Upper lobe of left lung (tissue), 6 donors: ENCODE measurements at regions not wholly inside any gene's neighbourhood (a gene's known extent, or its start where the extent isn't known, plus 50 kb on each side); places are given as distances from the start of the nearest gene placed in this dataset.

Experiments used
- ATAC-seq, 2 donors: fragments of 200-7000 bp; cut with Tn5 transposase; one replicate each; pipeline ENCODE4 v1.9.1; 2022; ENCODE audit warnings: mild to moderate bottlenecking in 2 of 2, moderate library complexity in 2 of 2; ENCODE audit not compliant: low FRiP score in 2 of 2
- DNase-seq, 2 donors: peaks; one replicate each; pipeline ENCODE4 v3.0.0-alpha.2; 2019 to 2020
- H3K27ac ChIP-seq, 4 donors: fragments of 200-600 bp; sonication (generic); one replicate each; pipeline ENCODE4 v1.5.1; 2016 to 2019
- H3K27me3 ChIP-seq, 4 donors: fragments of 200-600 bp; sonication (generic); one replicate each; pipeline ENCODE4 v1.5.1; 2017 to 2019
- H3K36me3 ChIP-seq, 4 donors: fragments of 200-600 bp; sonication (generic); one replicate each; pipeline ENCODE4 v1.5.1; 2016 to 2019
- H3K4me1 ChIP-seq, 4 donors: fragments of 200-600 bp; sonication (generic); one replicate each; pipeline ENCODE4 v1.5.1; 2018 to 2019
- H3K4me3 ChIP-seq, 4 donors: fragments of 200-600 bp; sonication (generic); one replicate each; pipeline ENCODE4 v1.5.1; 2017 to 2019; ENCODE audit warnings: mild to moderate bottlenecking in 2 of 4, moderate library complexity in 1 of 4
- H3K9me3 ChIP-seq, 4 donors: fragments of 200-600 bp; sonication (generic); one replicate each; pipeline ENCODE4 v1.5.1; 2018 to 2019
- EP300 ChIP-seq, 4 donors: sonication (generic); formaldehyde crosslinking; IDR thresholded peaks; one replicate each; pipeline ENCODE4 v1.5.1; 2017; ENCODE audit warnings: antibody characterized with exemption in 4 of 4, control low read depth in 2 of 4
- POLR2A ChIP-seq, 4 donors: fragments of 450-650 bp; IDR thresholded peaks; one replicate each; pipeline ENCODE4 v1.5.1; 2016 to 2017; ENCODE audit warnings: antibody characterized with exemption in 4 of 4, mild to moderate bottlenecking in 2 of 4
- POLR2AphosphoS5 ChIP-seq, 2 donors: sonication (generic); formaldehyde crosslinking; IDR thresholded peaks; one replicate each; pipeline ENCODE4 v1.5.1; 2017; ENCODE audit warnings: antibody characterized with exemption in 2 of 2
- WGBS, 2 donors: methylation state at CpG; one replicate each; pipeline ENCODE4 v1.1.5; 2017 to 2018; 5-methylcytosine and 5-hydroxymethylcytosine counted together
- TF ChIP-seq, protein P1 (sequence below), 6 experiments: fragments of 450-650 bp in 4 of 6; fragments of 200-600 bp in 2 of 6; sonication (generic) in 2 of 6; IDR thresholded peaks; one replicate each; pipeline ENCODE4 v1.5.1; 2016 to 2019; ENCODE audit warnings: antibody characterized with exemption in 6 of 6
- donor health status: DM: no; HTN: no; CAD: no; lungs with moderate emphysema.
- donor health status: DM: no; HTN: yes; CAD: no; lungs with severe emphysema.

DNA sequence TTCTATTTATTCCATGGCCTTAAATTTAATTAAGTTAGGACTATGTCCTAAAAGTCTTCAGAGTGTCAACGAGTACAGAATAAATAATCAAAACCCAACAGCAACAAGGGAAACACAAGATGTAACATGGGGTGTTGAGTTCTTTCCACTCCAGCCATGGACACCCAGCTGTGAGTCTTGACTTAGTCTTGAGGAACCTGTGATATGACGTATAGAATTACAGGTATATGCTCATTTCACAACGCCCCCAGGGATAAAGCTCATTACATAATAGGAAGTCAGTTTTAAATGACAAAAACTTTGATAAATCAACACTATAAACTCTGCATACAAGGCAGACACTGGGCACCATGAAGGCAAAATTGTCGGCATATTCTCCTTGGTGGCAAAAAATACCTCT is 200.0 kb upstream of the CASK start:
- no peaks in the 10 kb centered on the region for H3K27me3 ChIP-seq
- ATAC-seq (no peak), DNase-seq (no peak)
- 74 to 87% methylated on average over 4 of the region's 4 CpGs for WGBS, 2 donors
- no peaks in the 10 kb centered on the region for H3K36me3 ChIP-seq
- TF ChIP-seq POLR2A (IDR thresholded peaks at IDR 0.05) (no peak), POLR2AphosphoS5 (IDR thresholded peaks at IDR 0.05) (no peak), EP300 (IDR thresholded peaks at IDR 0.05) (no peak)
- TF ChIP-seq, protein P1, sequence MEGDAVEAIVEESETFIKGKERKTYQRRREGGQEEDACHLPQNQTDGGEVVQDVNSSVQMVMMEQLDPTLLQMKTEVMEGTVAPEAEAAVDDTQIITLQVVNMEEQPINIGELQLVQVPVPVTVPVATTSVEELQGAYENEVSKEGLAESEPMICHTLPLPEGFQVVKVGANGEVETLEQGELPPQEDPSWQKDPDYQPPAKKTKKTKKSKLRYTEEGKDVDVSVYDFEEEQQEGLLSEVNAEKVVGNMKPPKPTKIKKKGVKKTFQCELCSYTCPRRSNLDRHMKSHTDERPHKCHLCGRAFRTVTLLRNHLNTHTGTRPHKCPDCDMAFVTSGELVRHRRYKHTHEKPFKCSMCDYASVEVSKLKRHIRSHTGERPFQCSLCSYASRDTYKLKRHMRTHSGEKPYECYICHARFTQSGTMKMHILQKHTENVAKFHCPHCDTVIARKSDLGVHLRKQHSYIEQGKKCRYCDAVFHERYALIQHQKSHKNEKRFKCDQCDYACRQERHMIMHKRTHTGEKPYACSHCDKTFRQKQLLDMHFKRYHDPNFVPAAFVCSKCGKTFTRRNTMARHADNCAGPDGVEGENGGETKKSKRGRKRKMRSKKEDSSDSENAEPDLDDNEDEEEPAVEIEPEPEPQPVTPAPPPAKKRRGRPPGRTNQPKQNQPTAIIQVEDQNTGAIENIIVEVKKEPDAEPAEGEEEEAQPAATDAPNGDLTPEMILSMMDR (IDR thresholded peaks at IDR 0.05) = no peak
- H3K4me3 ChIP-seq = no peak overlapping the region
- H3K27ac ChIP-seq = no peak overlapping the region
- H3K4me1 ChIP-seq = no peaks in the 10 kb centered on the region
- no peaks in the 10 kb centered on the region for H3K9me3 ChIP-seq

DNA sequence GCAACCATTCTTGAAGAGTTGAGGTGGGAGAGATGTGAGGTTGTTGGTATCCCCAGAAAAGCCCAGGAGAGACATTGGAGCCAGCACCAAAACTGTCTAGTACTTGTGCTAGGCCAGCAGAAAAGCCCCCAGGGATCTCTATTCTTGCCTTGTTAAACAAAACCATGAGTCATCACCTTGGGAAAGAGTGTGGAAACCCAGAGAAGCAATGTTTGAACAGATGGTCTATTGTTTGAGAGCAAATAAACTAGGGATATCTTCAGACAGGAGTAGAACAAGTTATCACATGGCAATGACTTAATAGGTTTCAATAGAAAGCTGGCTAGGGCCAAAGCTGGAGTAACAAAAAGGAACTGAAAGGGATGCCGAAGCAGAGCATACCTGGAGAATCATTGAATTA is 195.7 kb upstream of the CASK start:
- Histone ChIP-seq H3K27ac (no peak overlapping the region), H3K4me1 (no peaks in the 10 kb centered on the region), H3K36me3 (no peaks in the 10 kb centered on the region), H3K4me3 (no peak overlapping the region), H3K27me3 (no peaks in the 10 kb centered on the region), H3K9me3 (no peaks in the 10 kb centered on the region)
- no peak for ATAC-seq
- no peak for DNase-seq
- TF ChIP-seq POLR2A (IDR thresholded peaks at IDR 0.05) (no peak), POLR2AphosphoS5 (IDR thresholded peaks at IDR 0.05) (no peak), EP300 (IDR thresholded peaks at IDR 0.05) (no peak)
- TF ChIP-seq, protein P1 (IDR thresholded peaks at IDR 0.05) = no peak
- 93 to 100% methylated on average over 1 of the region's 1 CpG for WGBS, 2 donors

DNA sequence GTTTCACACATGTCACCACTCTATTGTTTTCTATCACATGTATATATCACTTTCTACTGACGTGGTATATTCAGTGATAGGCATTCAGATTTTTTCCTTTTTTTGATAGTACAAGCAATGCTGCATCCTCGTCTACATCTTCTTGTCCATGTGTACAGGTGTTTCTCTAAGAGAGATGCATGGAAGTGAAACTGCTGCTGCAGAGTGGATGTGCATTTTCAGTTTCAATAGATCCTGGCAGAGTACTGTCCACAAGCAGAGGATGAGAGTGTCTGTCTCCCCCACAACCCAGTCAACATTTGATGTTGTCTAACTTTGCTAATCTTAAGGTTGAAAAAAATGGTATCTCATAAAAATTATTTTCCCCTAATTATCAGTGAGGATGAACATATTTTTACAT is 194.0 kb upstream of the CASK start:
- ATAC-seq = no peak
- no peak for DNase-seq
- 72 to 77% methylated on average over 2 of the region's 2 CpGs for WGBS, 2 donors
- H3K27ac ChIP-seq = no peak overlapping the region
- H3K9me3 ChIP-seq = no peaks in the 10 kb centered on the region
- TF ChIP-seq, protein P1 (IDR thresholded peaks at IDR 0.05) = no peak
- TF ChIP-seq POLR2AphosphoS5 (IDR thresholded peaks at IDR 0.05) (no peak), EP300 (IDR thresholded peaks at IDR 0.05) (no peak), POLR2A (IDR thresholded peaks at IDR 0.05) (no peak)
- H3K36me3 ChIP-seq = no peaks in the 10 kb centered on the region
- H3K27me3 ChIP-seq = no peaks in the 10 kb centered on the region
- no peaks in the 10 kb centered on the region for H3K4me1 ChIP-seq
- no peak overlapping the region for H3K4me3 ChIP-seq

DNA sequence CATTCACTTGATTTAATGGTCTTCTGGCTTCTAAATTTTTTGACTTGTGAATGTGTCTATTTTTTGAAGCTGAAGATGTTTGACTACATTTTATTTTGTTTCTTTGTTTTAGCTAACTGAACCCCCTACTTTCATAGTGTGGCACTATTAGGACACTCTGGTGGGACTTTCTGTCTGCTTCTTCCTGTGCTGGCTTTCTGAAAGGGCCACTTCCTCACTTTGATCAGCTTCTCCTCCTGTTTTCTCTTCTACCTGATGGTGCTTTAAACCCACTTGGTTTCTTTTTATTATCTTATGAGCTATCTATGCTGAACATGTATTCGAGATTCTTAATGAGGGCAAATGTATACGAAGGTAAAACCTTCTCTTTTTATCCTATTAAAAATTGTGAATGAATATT is 186.1 kb upstream of the CASK start:
- no peaks in the 10 kb centered on the region for H3K9me3 ChIP-seq
- H3K27ac ChIP-seq = no peak overlapping the region
- no peak overlapping the region for H3K4me3 ChIP-seq
- ATAC-seq = no peak
- DNase-seq = no peak
- no peaks in the 10 kb centered on the region for H3K4me1 ChIP-seq
- TF ChIP-seq EP300 (IDR thresholded peaks at IDR 0.05) = no peak
- no peak for TF ChIP-seq POLR2A (IDR thresholded peaks at IDR 0.05)
- no peak for TF ChIP-seq POLR2AphosphoS5 (IDR thresholded peaks at IDR 0.05)
- TF ChIP-seq, protein P1 (IDR thresholded peaks at IDR 0.05) = no peak
- H3K36me3 ChIP-seq = no peaks in the 10 kb centered on the region
- H3K27me3 ChIP-seq = no peaks in the 10 kb centered on the region
- 80 to 81% methylated on average over 2 of the region's 2 CpGs for WGBS, 2 donors
